B cell (primary cell): ENCODE measurements at regions not wholly inside any gene's neighbourhood (a gene's known extent, or its start where the extent isn't known, plus 50 kb on each side); places are given as distances from the start of the nearest gene placed in this dataset.

Source experiments
- EZH2 ChIP-seq: IDR thresholded peaks from 2 replicates; pipeline ENCODE4 v1.6.1; 2012; ENCODE audit warnings: borderline replicate concordance, low read depth, mild to moderate bottlenecking, moderate library complexity, low read length; ENCODE audit not compliant: insufficient read depth, poor library complexity, severe bottlenecking
- TF ChIP-seq, protein P1 (sequence below): fragments of 200-600 bp; IDR thresholded peaks from one replicate; pipeline ENCODE4 v1.8.0; 2022; ENCODE audit warnings: antibody characterized with exemption, mild to moderate bottlenecking

DNA sequence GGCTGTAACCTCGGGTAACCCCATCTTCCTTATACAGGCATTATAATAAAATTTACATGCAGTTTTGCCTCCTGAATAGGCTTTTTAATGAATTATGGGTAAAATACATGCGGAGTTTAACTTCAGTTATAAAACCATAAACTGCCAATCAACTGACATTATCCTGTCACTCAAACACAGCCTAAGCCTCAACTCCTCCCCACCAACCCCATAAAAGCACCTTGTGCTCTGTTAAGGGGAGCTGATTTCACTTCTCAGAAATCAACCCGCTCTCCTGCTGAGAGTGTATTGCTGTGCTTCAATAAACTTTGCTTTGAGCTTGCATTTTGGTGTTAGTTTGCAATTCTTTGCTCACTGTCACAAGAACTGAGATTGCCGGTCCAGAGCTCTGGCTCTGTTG is 1812.2 kb downstream of the BRINP3 start:
- TF ChIP-seq, protein P1, sequence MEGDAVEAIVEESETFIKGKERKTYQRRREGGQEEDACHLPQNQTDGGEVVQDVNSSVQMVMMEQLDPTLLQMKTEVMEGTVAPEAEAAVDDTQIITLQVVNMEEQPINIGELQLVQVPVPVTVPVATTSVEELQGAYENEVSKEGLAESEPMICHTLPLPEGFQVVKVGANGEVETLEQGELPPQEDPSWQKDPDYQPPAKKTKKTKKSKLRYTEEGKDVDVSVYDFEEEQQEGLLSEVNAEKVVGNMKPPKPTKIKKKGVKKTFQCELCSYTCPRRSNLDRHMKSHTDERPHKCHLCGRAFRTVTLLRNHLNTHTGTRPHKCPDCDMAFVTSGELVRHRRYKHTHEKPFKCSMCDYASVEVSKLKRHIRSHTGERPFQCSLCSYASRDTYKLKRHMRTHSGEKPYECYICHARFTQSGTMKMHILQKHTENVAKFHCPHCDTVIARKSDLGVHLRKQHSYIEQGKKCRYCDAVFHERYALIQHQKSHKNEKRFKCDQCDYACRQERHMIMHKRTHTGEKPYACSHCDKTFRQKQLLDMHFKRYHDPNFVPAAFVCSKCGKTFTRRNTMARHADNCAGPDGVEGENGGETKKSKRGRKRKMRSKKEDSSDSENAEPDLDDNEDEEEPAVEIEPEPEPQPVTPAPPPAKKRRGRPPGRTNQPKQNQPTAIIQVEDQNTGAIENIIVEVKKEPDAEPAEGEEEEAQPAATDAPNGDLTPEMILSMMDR, result no peak
- TF ChIP-seq EZH2, result no peak
